ENCODE measurements at regions not wholly inside any gene's neighbourhood (a gene's known extent, or its start where the extent isn't known, plus 50 kb on each side); places are given as distances from the start of the nearest gene placed in this dataset.
A peak's percentile ranks its signal among the peaks of the same experiment; 100 is the strongest.
"Not testable (repeated sequence)": the region's sequence is repeated elsewhere in the genome, so short reads cannot be mapped to it uniquely, and the experiment has no call there.

- H3K27me3 ChIP-seq (ENCODE audit: control insufficient read depth, insufficient read depth, low read length); H3K9me3 ChIP-seq (ENCODE audit: control insufficient read depth, insufficient read depth, low read length); H3K4me1 ChIP-seq (ENCODE audit: control insufficient read depth, insufficient read depth, low read length); H3K27ac ChIP-seq (ENCODE audit: low read depth, low read length); H3K36me3 ChIP-seq (ENCODE audit: control insufficient read depth, insufficient read depth, low read length); DNase-seq (ENCODE audit: low read depth in 4 of 6, low spot score in 6 of 6); H3K4me3 ChIP-seq (ENCODE audit: low read depth, low read length): not testable (repeated sequence)
- no CpG with 5 or more reads among the region's 2 CpGs for WGBS (ENCODE audit: insufficient coverage)
Observed at GRCh38 chr7:142625216-142625615, 124.1 kb upstream of the PRSS1 start.

- Histone ChIP-seq H3K4me1 (ENCODE audit: control insufficient read depth, insufficient read depth, low read length) (no peaks in the 10 kb centered on the region), H3K27me3 (ENCODE audit: control insufficient read depth, insufficient read depth, low read length) (no peaks in the 10 kb centered on the region), H3K4me3 (ENCODE audit: low read depth, low read length) (no peak overlapping the region), H3K27ac (ENCODE audit: low read depth, low read length) (no peak overlapping the region), H3K9me3 (ENCODE audit: control insufficient read depth, insufficient read depth, low read length) (no peaks in the 10 kb centered on the region), H3K36me3 (ENCODE audit: control insufficient read depth, insufficient read depth, low read length) (no peaks in the 10 kb centered on the region)
- no CpG with 5 or more reads among the region's 6 CpGs for WGBS (ENCODE audit: insufficient coverage)
- DNase-seq (ENCODE audit: low read depth in 4 of 6, low spot score in 6 of 6): peak in 1 of 6 donors; percentile 56
Observed at GRCh38 chr7:142620402-142620801, 128.9 kb upstream of the PRSS1 start.

- DNase-seq (ENCODE audit: low read depth in 4 of 6, low spot score in 6 of 6): no peak
- H3K4me3 ChIP-seq (ENCODE audit: low read depth, low read length): no peak overlapping the region
- WGBS (ENCODE audit: insufficient coverage): 87% methylated on average over 5 of the region's 9 CpGs
- no peaks in the 10 kb centered on the region for H3K27me3 ChIP-seq (ENCODE audit: control insufficient read depth, insufficient read depth, low read length)
- H3K36me3 ChIP-seq (ENCODE audit: control insufficient read depth, insufficient read depth, low read length): no peaks in the 10 kb centered on the region
- no peaks in the 10 kb centered on the region for H3K9me3 ChIP-seq (ENCODE audit: control insufficient read depth, insufficient read depth, low read length)
- H3K4me1 ChIP-seq (ENCODE audit: control insufficient read depth, insufficient read depth, low read length): no peaks in the 10 kb centered on the region
- H3K27ac ChIP-seq (ENCODE audit: low read depth, low read length): no peak overlapping the region
Observed at GRCh38 chr7:142618655-142619351, 130.5 kb upstream of the PRSS1 start.

GRCh38 chr7:142616842-142617241 lies 132.4 kb upstream of the PRSS1 start:
- H3K4me1 ChIP-seq (ENCODE audit: control insufficient read depth, insufficient read depth, low read length): no peaks in the 10 kb centered on the region
- no peak for DNase-seq (ENCODE audit: low read depth in 4 of 6, low spot score in 6 of 6)
- H3K27ac ChIP-seq (ENCODE audit: low read depth, low read length): no peak overlapping the region
- no CpG with 5 or more reads among the region's 2 CpGs for WGBS (ENCODE audit: insufficient coverage)
- no peaks in the 10 kb centered on the region for H3K27me3 ChIP-seq (ENCODE audit: control insufficient read depth, insufficient read depth, low read length)
- no peaks in the 10 kb centered on the region for H3K36me3 ChIP-seq (ENCODE audit: control insufficient read depth, insufficient read depth, low read length)
- no peaks in the 10 kb centered on the region for H3K9me3 ChIP-seq (ENCODE audit: control insufficient read depth, insufficient read depth, low read length)
- H3K4me3 ChIP-seq (ENCODE audit: low read depth, low read length): no peak overlapping the region

- Histone ChIP-seq H3K27ac (ENCODE audit: low read depth, low read length) (no peak overlapping the region), H3K4me1 (ENCODE audit: control insufficient read depth, insufficient read depth, low read length) (no peaks in the 10 kb centered on the region), H3K36me3 (ENCODE audit: control insufficient read depth, insufficient read depth, low read length) (no peaks in the 10 kb centered on the region), H3K9me3 (ENCODE audit: control insufficient read depth, insufficient read depth, low read length) (no peaks in the 10 kb centered on the region), H3K27me3 (ENCODE audit: control insufficient read depth, insufficient read depth, low read length) (no peaks in the 10 kb centered on the region), H3K4me3 (ENCODE audit: low read depth, low read length) (no peak overlapping the region)
- 92% methylated on average over 4 of the region's 11 CpGs for WGBS (ENCODE audit: insufficient coverage)
- DNase-seq (ENCODE audit: low read depth in 4 of 6, low spot score in 6 of 6): no peak
Observed at GRCh38 chr7:142616121-142616643, 133.1 kb upstream of the PRSS1 start.

- Histone ChIP-seq H3K27ac (ENCODE audit: low read depth, low read length) (no peak overlapping the region), H3K36me3 (ENCODE audit: control insufficient read depth, insufficient read depth, low read length) (no peaks in the 10 kb centered on the region), H3K27me3 (ENCODE audit: control insufficient read depth, insufficient read depth, low read length) (no peaks in the 10 kb centered on the region), H3K4me1 (ENCODE audit: control insufficient read depth, insufficient read depth, low read length) (no peaks in the 10 kb centered on the region), H3K9me3 (ENCODE audit: control insufficient read depth, insufficient read depth, low read length) (no peaks in the 10 kb centered on the region), H3K4me3 (ENCODE audit: low read depth, low read length) (no peak overlapping the region)
- no peak for DNase-seq (ENCODE audit: low read depth in 4 of 6, low spot score in 6 of 6)
- WGBS (ENCODE audit: insufficient coverage): 86% methylated on average over 3 of the region's 5 CpGs
Observed at GRCh38 chr7:142615508-142615907, 133.8 kb upstream of the PRSS1 start.

GRCh38 chr7:142614116-142614515 lies 135.2 kb upstream of the PRSS1 start:
- Histone ChIP-seq H3K4me1 (ENCODE audit: control insufficient read depth, insufficient read depth, low read length) (no peaks in the 10 kb centered on the region), H3K27ac (ENCODE audit: low read depth, low read length) (no peak overlapping the region), H3K9me3 (ENCODE audit: control insufficient read depth, insufficient read depth, low read length) (no peaks in the 10 kb centered on the region), H3K4me3 (ENCODE audit: low read depth, low read length) (no peak overlapping the region), H3K27me3 (ENCODE audit: control insufficient read depth, insufficient read depth, low read length) (no peaks in the 10 kb centered on the region), H3K36me3 (ENCODE audit: control insufficient read depth, insufficient read depth, low read length) (no peaks in the 10 kb centered on the region)
- DNase-seq (ENCODE audit: low read depth in 4 of 6, low spot score in 6 of 6): no peak
- no CpG with 5 or more reads among the region's 2 CpGs for WGBS (ENCODE audit: insufficient coverage)

- no CpG with 5 or more reads among the region's 1 CpG for WGBS (ENCODE audit: insufficient coverage)
- DNase-seq (ENCODE audit: low read depth in 4 of 6, low spot score in 6 of 6): peak in 1 of 6 donors; percentile 70
- H3K27ac ChIP-seq (ENCODE audit: low read depth, low read length): no peak overlapping the region
- no peaks in the 10 kb centered on the region for H3K27me3 ChIP-seq (ENCODE audit: control insufficient read depth, insufficient read depth, low read length)
- H3K4me3 ChIP-seq (ENCODE audit: low read depth, low read length): no peak overlapping the region
- no peaks in the 10 kb centered on the region for H3K9me3 ChIP-seq (ENCODE audit: control insufficient read depth, insufficient read depth, low read length)
- no peaks in the 10 kb centered on the region for H3K36me3 ChIP-seq (ENCODE audit: control insufficient read depth, insufficient read depth, low read length)
- H3K4me1 ChIP-seq (ENCODE audit: control insufficient read depth, insufficient read depth, low read length): no peaks in the 10 kb centered on the region
Observed at GRCh38 chr7:142612237-142612881, 136.9 kb upstream of the PRSS1 start.

GRCh38 chr7:142611566-142612236 lies 137.6 kb upstream of the PRSS1 start:
- Histone ChIP-seq H3K27ac (ENCODE audit: low read depth, low read length) (no peak overlapping the region), H3K36me3 (ENCODE audit: control insufficient read depth, insufficient read depth, low read length) (no peaks in the 10 kb centered on the region), H3K4me1 (ENCODE audit: control insufficient read depth, insufficient read depth, low read length) (no peaks in the 10 kb centered on the region), H3K4me3 (ENCODE audit: low read depth, low read length) (no peak overlapping the region), H3K27me3 (ENCODE audit: control insufficient read depth, insufficient read depth, low read length) (no peaks in the 10 kb centered on the region), H3K9me3 (ENCODE audit: control insufficient read depth, insufficient read depth, low read length) (no peaks in the 10 kb centered on the region)
- WGBS (ENCODE audit: insufficient coverage): 97% methylated on average over 3 of the region's 8 CpGs
- DNase-seq (ENCODE audit: low read depth in 4 of 6, low spot score in 6 of 6): no peak

All from spinal cord (tissue), 9 donors.